H1 (cell line): ENCODE measurements at regions not wholly inside any gene's neighbourhood (a gene's known extent, or its start where the extent isn't known, plus 50 kb on each side); places are given as distances from the start of the nearest gene placed in this dataset.
"Not testable (repeated sequence)": the region's sequence is repeated elsewhere in the genome, so short reads cannot be mapped to it uniquely, and the experiment has no call there.

Experiments used
- CTCF ChIA-PET: fragments of 300-600 bp; sonication (Branson Sonifier 250); formaldehyde crosslinking; loops from one replicate; lab custom pipeline; 2021; ENCODE audit not compliant: partially characterized antibody; lab: Charles Lee
- POLR2A ChIA-PET: fragments of 300-600 bp; sonication (Branson Sonifier 250); formaldehyde crosslinking; loops from one replicate; lab custom pipeline; 2021; ENCODE audit warnings: inconsistent platforms; ENCODE audit not compliant: partially characterized antibody; lab: Charles Lee
- DNase-seq, 2 experiments: peaks; one replicate each; pipeline versions ENCODE4 v3.0.0 to v3.0.0-alpha.2; 2010 to 2022; ENCODE audit warnings: low spot score in 2 of 2, low read depth in 1 of 2, mixed read lengths in 1 of 2
- FAIRE-seq: peaks from 2 replicates; lab custom pipeline; 2011; peaks lifted over from hg19 to GRCh38; lab: Jason Lieb, UNC
- H2AFZ ChIP-seq: 2 replicates; pipeline ENCODE4 v1.8.1; 2012; ENCODE audit warnings: low read length, inconsistent platforms
- H2AK5ac ChIP-seq: 2 replicates; pipeline ENCODE4 v1.6.1; 2013; ENCODE audit warnings: low read depth, low read length
- H2BK120ac ChIP-seq: replicated peaks from 2 replicates; pipeline ENCODE3; 2013; ENCODE audit warnings: low read depth, low read length, inconsistent platforms
- H2BK12ac ChIP-seq: 2 replicates; pipeline ENCODE4 v1.6.1; 2013; ENCODE audit warnings: low read depth, low read length
- H2BK15ac ChIP-seq: 2 replicates; pipeline ENCODE4 v1.6.1; 2013; ENCODE audit warnings: low read length
- H2BK20ac ChIP-seq: 2 replicates; pipeline ENCODE4 v1.6.1; 2013; ENCODE audit warnings: low read length
- H2BK5ac ChIP-seq: 2 replicates; pipeline ENCODE4 v1.6.1; 2013; ENCODE audit warnings: low read depth, low read length
- H3K14ac ChIP-seq: 2 replicates; pipeline ENCODE4 v1.6.1; 2013; ENCODE audit warnings: inconsistent platforms; ENCODE audit not compliant: insufficient read length
- H3K18ac ChIP-seq: 2 replicates; pipeline ENCODE4 v1.6.1; 2013; ENCODE audit warnings: low read length; ENCODE audit errors: extremely low read depth
- H3K23ac ChIP-seq: 2 replicates; pipeline ENCODE4 v1.6.1; 2013; ENCODE audit warnings: inconsistent platforms; ENCODE audit not compliant: insufficient read length
- H3K23me2 ChIP-seq: 2 replicates; pipeline ENCODE4 v1.6.1; 2013; ENCODE audit warnings: low read depth, low read length
- H3K27ac ChIP-seq: 2 replicates; pipeline ENCODE4 v1.6.1; 2011; ENCODE audit warnings: low read depth, low read length, inconsistent platforms
- H3K27me3 ChIP-seq, 4 experiments: replicated peaks in 1 of 4; 1 replicate in 1 of 4; 2 replicates in 3 of 4; pipeline versions ENCODE4 v1.6.1 to v1.8.1; 2011 to 2013; ENCODE audit warnings: low read length in 3 of 4, mild to moderate bottlenecking in 3 of 4, inconsistent platforms in 2 of 4, mixed read lengths in 2 of 4, moderate library complexity in 1 of 4; ENCODE audit not compliant: control insufficient read depth in 3 of 4, insufficient read depth in 3 of 4; ENCODE audit errors: extremely low read depth in 1 of 4
- H3K36me3 ChIP-seq, 4 experiments: 2 replicates each; pipeline versions ENCODE4 v1.6.1 to v1.8.1; 2011 to 2013; ENCODE audit warnings: mild to moderate bottlenecking in 4 of 4, low read length in 3 of 4, moderate library complexity in 2 of 4, control low read depth in 1 of 4, inconsistent platforms in 1 of 4; ENCODE audit not compliant: insufficient read depth in 4 of 4, control insufficient read depth in 2 of 4
- H3K4ac ChIP-seq: replicated peaks from 2 replicates; pipeline ENCODE3; 2013; ENCODE audit warnings: low read length, low read depth, mixed read lengths, inconsistent platforms; ENCODE audit not compliant: insufficient read length
- H3K4me1 ChIP-seq, 4 experiments: replicated peaks in 1 of 4; 1 replicate in 1 of 4; 2 replicates in 3 of 4; pipeline versions ENCODE4 v1.6.1 to v1.8.1; 2011 to 2013; ENCODE audit warnings: low read length in 3 of 4, inconsistent platforms in 2 of 4, mixed read lengths in 1 of 4; ENCODE audit not compliant: insufficient read depth in 4 of 4, control insufficient read depth in 3 of 4
- H3K4me2 ChIP-seq, 2 experiments: 2 replicates each; pipeline versions ENCODE4 v1.6.1 to v1.8.1; 2011 to 2013; ENCODE audit warnings: low read depth in 2 of 2, low read length in 2 of 2, control low read depth in 1 of 2, inconsistent platforms in 1 of 2, mild to moderate bottlenecking in 1 of 2; ENCODE audit not compliant: insufficient read depth in 1 of 2
- H3K4me3 ChIP-seq, 4 experiments: fragments of 200-600, 300-600 bp in 1 of 4; sonication (generic), shearing (Covaris generic), sonication (Bioruptor Twin) in 1 of 4; 2 replicates each; pipeline versions ENCODE4 v1.5.1 to v1.8.1; 2011 to 2016; ENCODE audit warnings: low read length in 4 of 4, low read depth in 3 of 4, control low read depth in 2 of 4, inconsistent platforms in 2 of 4, mild to moderate bottlenecking in 2 of 4, mixed read lengths in 1 of 4, moderate library complexity in 1 of 4; ENCODE audit not compliant: insufficient read depth in 2 of 4; ENCODE audit errors: extremely low read depth in 1 of 4
- H3K56ac ChIP-seq: replicated peaks from 2 replicates; pipeline ENCODE3; 2013; ENCODE audit warnings: low read depth, mild to moderate bottlenecking, mixed read lengths, low read length, inconsistent platforms; ENCODE audit not compliant: insufficient read length
- H3K79me1 ChIP-seq: 2 replicates; pipeline ENCODE4 v1.6.1; 2013; ENCODE audit warnings: low read depth, low read length, control low read depth
- H3K79me2 ChIP-seq, 2 experiments: 2 replicates each; pipeline versions ENCODE4 v1.6.1 to v1.8.1; 2012 to 2013; ENCODE audit warnings: low read length in 2 of 2, mild to moderate bottlenecking in 2 of 2, inconsistent platforms in 1 of 2; ENCODE audit not compliant: insufficient read depth in 2 of 2, control insufficient read depth in 1 of 2
- H3K9ac ChIP-seq, 4 experiments: replicated peaks in 1 of 4; 1 replicate in 1 of 4; 2 replicates in 3 of 4; pipeline versions ENCODE4 v1.6.1 to v1.8.1; 2011 to 2013; ENCODE audit warnings: low read depth in 3 of 4, low read length in 3 of 4, control low read depth in 2 of 4, mild to moderate bottlenecking in 2 of 4, moderate library complexity in 2 of 4, inconsistent platforms in 1 of 4; ENCODE audit errors: extremely low read depth in 1 of 4
- H3K9me3 ChIP-seq, 2 experiments: 2 replicates each; pipeline versions ENCODE4 v1.6.1 to v1.8.1; 2012 to 2013; ENCODE audit warnings: mild to moderate bottlenecking in 2 of 2, moderate library complexity in 2 of 2, control low read depth in 1 of 2, inconsistent platforms in 1 of 2, low read depth in 1 of 2, low read length in 1 of 2, mixed read lengths in 1 of 2; ENCODE audit not compliant: insufficient read depth in 2 of 2
- H4K20me1 ChIP-seq, 2 experiments: replicated peaks in 1 of 2; 2 replicates each; pipeline versions ENCODE3 to v1.8.1; 2011 to 2013; ENCODE audit warnings: inconsistent platforms in 2 of 2, low read length in 2 of 2, mild to moderate bottlenecking in 1 of 2; ENCODE audit not compliant: insufficient read depth in 2 of 2, control insufficient read depth in 1 of 2
- H4K5ac ChIP-seq: 2 replicates; pipeline ENCODE4 v1.6.1; 2013; ENCODE audit warnings: low read length, low read depth, mixed read lengths, inconsistent platforms; ENCODE audit not compliant: insufficient read length
- H4K8ac ChIP-seq: 2 replicates; pipeline ENCODE4 v1.8.0; 2013; ENCODE audit warnings: mild to moderate bottlenecking, moderate library complexity, low read length, inconsistent platforms; ENCODE audit not compliant: insufficient read depth; ENCODE audit errors: extremely low read depth
- H4K91ac ChIP-seq: replicated peaks from 2 replicates; pipeline ENCODE3; 2013; ENCODE audit warnings: low read length, mixed read lengths, inconsistent platforms; ENCODE audit not compliant: insufficient read length
- WGBS, 2 experiments: shearing (Covaris generic) in 1 of 2; methylation state at CpG; one replicate each; pipeline versions ENCODE4 v1.1.6 to v1.1.7; 2013 to 2015; ENCODE audit warnings: low lambda C conversion rate in 2 of 2, mixed read lengths in 2 of 2, inconsistent platforms in 1 of 2, low coverage in 1 of 2, missing lambda C conversion rate in 1 of 2; ENCODE audit not compliant: insufficient replicate concordance in 2 of 2, insufficient coverage in 1 of 2, insufficient read length in 1 of 2; ENCODE audit errors: extremely low coverage in 1 of 2, missing lambda C conversion rate in 1 of 2; 5-methylcytosine and 5-hydroxymethylcytosine counted together

DNA sequence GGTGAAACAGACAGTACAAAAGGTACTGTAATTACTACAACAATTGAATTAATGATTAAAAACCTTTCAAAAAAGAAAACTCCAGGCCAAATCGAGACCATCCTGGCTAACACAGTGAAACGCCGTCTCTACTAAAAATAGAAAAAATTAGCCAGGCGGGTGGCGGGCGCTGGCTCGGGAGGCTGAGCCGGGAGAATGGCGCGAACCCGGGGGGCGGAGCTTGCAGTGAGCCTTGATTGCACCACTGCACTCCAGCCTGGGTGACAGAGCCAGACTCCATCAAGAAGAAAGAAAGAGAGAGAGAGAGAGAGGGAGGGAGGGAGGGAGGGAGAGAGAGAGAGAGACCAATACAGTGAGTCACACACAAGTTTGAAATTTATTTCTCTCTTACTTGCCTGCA, 111.0 kb upstream of the NLGN1 start:
- H3K79me2 ChIP-seq, H2AK5ac ChIP-seq, H3K56ac ChIP-seq, H3K14ac ChIP-seq, H3K23me2 ChIP-seq, H4K5ac ChIP-seq, H4K20me1 ChIP-seq, H2BK5ac ChIP-seq, H3K23ac ChIP-seq, H2AFZ ChIP-seq, H3K79me1 ChIP-seq, H3K9ac ChIP-seq, H3K4me3 ChIP-seq, H3K4ac ChIP-seq, H3K4me2 ChIP-seq, H3K27me3 ChIP-seq, H3K4me1 ChIP-seq, H3K9me3 ChIP-seq, H3K18ac ChIP-seq, H3K27ac ChIP-seq, H2BK120ac ChIP-seq, FAIRE-seq, DNase-seq, H2BK15ac ChIP-seq, H4K91ac ChIP-seq, H2BK12ac ChIP-seq, H4K8ac ChIP-seq, POLR2A ChIA-PET, H3K36me3 ChIP-seq, H2BK20ac ChIP-seq: not testable (repeated sequence)
- CTCF ChIA-PET: interaction anchor here (1.6 to 1.8 kb wide), 2 partner anchors 9 to 11 kb away, joined by 4 to 5 read pairs; no protein-coding TSS in a partner anchor
- WGBS, 2 experiments: 94% methylated on average over 12 of the region's 12 CpGs; no CpG with 5 or more reads in 1 of the 2 experiments
